ENCODE measurements at regions not wholly inside any gene's neighbourhood (a gene's known extent, or its start where the extent isn't known, plus 50 kb on each side); places are given as distances from the start of the nearest gene placed in this dataset.

DNA sequence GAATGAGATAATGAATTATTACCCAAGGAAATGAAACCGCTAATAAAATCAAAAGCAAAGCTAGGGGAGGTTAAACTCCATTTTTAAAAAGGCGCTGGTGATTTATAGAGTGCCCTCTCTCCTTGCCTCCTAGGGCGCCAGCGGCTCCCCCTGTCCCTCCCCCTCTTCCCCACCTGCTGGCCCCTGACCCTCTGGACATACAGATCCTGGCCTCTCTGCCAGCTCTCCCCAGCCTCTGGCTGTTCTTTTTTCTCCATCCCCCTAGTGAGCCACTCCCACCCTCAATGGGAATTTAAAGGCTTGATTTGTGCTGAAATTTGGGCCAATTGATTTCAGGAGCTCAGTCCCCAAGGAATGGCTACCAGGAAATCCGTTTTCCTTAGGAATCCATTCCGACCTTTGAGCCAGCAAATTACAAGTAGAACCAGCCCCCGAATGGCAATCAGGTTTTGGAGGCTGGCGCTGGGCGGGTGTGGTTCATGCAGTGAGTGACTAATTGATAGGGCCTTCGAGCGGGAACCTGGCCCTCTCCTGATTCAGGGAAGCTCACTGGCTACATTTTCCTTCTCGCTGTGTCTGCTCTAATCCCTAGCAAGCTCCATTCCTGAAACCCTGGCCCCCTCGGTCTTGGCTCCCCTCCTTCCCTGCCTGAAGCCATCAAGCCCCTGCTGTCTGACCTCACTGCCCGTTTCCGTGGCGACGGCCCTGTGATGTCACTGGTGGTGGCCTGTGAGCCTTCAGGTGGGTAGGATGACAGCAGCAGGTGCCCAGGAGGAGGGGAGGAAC, 141.9 kb upstream of the SDK2 start:
- TF ChIP-seq, protein P1, sequence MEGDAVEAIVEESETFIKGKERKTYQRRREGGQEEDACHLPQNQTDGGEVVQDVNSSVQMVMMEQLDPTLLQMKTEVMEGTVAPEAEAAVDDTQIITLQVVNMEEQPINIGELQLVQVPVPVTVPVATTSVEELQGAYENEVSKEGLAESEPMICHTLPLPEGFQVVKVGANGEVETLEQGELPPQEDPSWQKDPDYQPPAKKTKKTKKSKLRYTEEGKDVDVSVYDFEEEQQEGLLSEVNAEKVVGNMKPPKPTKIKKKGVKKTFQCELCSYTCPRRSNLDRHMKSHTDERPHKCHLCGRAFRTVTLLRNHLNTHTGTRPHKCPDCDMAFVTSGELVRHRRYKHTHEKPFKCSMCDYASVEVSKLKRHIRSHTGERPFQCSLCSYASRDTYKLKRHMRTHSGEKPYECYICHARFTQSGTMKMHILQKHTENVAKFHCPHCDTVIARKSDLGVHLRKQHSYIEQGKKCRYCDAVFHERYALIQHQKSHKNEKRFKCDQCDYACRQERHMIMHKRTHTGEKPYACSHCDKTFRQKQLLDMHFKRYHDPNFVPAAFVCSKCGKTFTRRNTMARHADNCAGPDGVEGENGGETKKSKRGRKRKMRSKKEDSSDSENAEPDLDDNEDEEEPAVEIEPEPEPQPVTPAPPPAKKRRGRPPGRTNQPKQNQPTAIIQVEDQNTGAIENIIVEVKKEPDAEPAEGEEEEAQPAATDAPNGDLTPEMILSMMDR (IDR thresholded peaks at IDR 0.05): no peak
- TF ChIP-seq POLR2A (IDR thresholded peaks at IDR 0.05): no peak

Data from right lobe of liver (tissue), 4 donors.